OCI-LY3 (cell line): ENCODE measurements at regions not wholly inside any gene's neighbourhood (a gene's known extent, or its start where the extent isn't known, plus 50 kb on each side); places are given as distances from the start of the nearest gene placed in this dataset.

Source experiments
- H2AFZ ChIP-seq: fragments of 200-600, 300-600 bp; shearing (Covaris generic); 2 replicates; pipeline ENCODE4 v1.6.0; 2014; ENCODE audit warnings: antibody characterized with exemption, low read depth, low read length
- H3K27ac ChIP-seq: fragments of 200-600, 300-600 bp; sonication (generic); 2 replicates; pipeline ENCODE4 v1.5.1; 2014; ENCODE audit warnings: mild to moderate bottlenecking, low read length, moderate library complexity, mixed read lengths
- H3K27me3 ChIP-seq: fragments of 200-600, 300-600 bp; sonication (generic); 2 replicates; pipeline ENCODE4 v1.6.1; 2014; ENCODE audit warnings: low read depth, low read length, mixed read lengths
- H3K36me3 ChIP-seq: fragments of 200-600, 300-600 bp; sonication (generic); replicated peaks from 2 replicates; pipeline ENCODE3; 2014; ENCODE audit warnings: low read depth, low read length, mixed read lengths
- H3K4me1 ChIP-seq: fragments of 300-600, 200-600 bp; sonication (generic); 2 replicates; pipeline ENCODE4 v1.6.1; 2014; ENCODE audit warnings: low read length, mixed read lengths
- H3K4me2 ChIP-seq: fragments of 200-600, 300-600 bp; sonication (generic); 2 replicates; pipeline ENCODE4 v1.6.1; 2014; ENCODE audit warnings: low read length, mixed read lengths
- H3K4me3 ChIP-seq: fragments of 300-600, 200-600 bp; sonication (generic); 2 replicates; pipeline ENCODE4 v1.5.1; 2014; ENCODE audit warnings: antibody characterized with exemption, mild to moderate bottlenecking, low read length, moderate library complexity
- H3K79me2 ChIP-seq: fragments of 300-600, 200-600 bp; shearing (Covaris generic); 2 replicates; pipeline ENCODE4 v1.6.1; 2014; ENCODE audit warnings: mild to moderate bottlenecking, low read length, mixed read lengths
- H3K9ac ChIP-seq: fragments of 300-600, 200-600 bp; shearing (Covaris generic); 2 replicates; pipeline ENCODE4 v1.6.0; 2014; ENCODE audit warnings: mild to moderate bottlenecking, low read length, moderate library complexity
- H3K9me3 ChIP-seq: fragments of 200-600, 300-600 bp; shearing (Covaris generic); 2 replicates; pipeline ENCODE4 v1.6.1; 2014; ENCODE audit warnings: low read length, mixed read lengths; ENCODE audit not compliant: insufficient read depth
- H4K20me1 ChIP-seq: fragments of 200-600, 300-600 bp; sonication (generic); 2 replicates; pipeline ENCODE4 v1.6.1; 2016; ENCODE audit warnings: low read length, mixed read lengths; ENCODE audit not compliant: insufficient read depth
- CTCF ChIP-seq: fragments of 200-600, 300-600 bp; sonication (generic); IDR thresholded peaks from 2 replicates; pipeline ENCODE4 v1.5.1; 2014; ENCODE audit warnings: antibody characterized with exemption, low read length, low read depth
- EZH2phosphoT487 ChIP-seq: fragments of 200-600 bp; shearing (Covaris generic); IDR thresholded peaks from 2 replicates; pipeline ENCODE4 v1.6.1; 2018; ENCODE audit warnings: antibody characterized with exemption, mixed run types, low read depth

GRCh38 chr22:48846200-48846599 is 981.5 kb downstream of the BRD1 start:
- Histone ChIP-seq H3K4me1 (no peaks in the 10 kb centered on the region), H3K27ac (no peak overlapping the region), H3K4me3 (no peak overlapping the region), H3K9me3 (no peaks in the 10 kb centered on the region), H3K36me3 (no peaks in the 10 kb centered on the region), H3K27me3 (no peaks in the 10 kb centered on the region), H3K4me2 (no peak overlapping the region), H3K9ac (no peak overlapping the region), H4K20me1 (no peaks in the 10 kb centered on the region), H3K79me2 (no peaks in the 10 kb centered on the region), H2AFZ (no peak overlapping the region)
- TF ChIP-seq EZH2phosphoT487 = no peak

- Histone ChIP-seq H2AFZ (no peak overlapping the region), H3K4me2 (no peak overlapping the region), H3K79me2 (no peaks in the 10 kb centered on the region), H3K4me3 (no peak overlapping the region), H3K27me3 (no peaks in the 10 kb centered on the region), H3K4me1 (no peaks in the 10 kb centered on the region), H3K36me3 (no peaks in the 10 kb centered on the region), H3K27ac (no peak overlapping the region), H4K20me1 (no peaks in the 10 kb centered on the region), H3K9me3 (no peaks in the 10 kb centered on the region), H3K9ac (no peak overlapping the region)
- TF ChIP-seq EZH2phosphoT487 (no peak), CTCF (no peak)
Observed at GRCh38 chr22:48845356-48845936, 982.2 kb downstream of the BRD1 start.

GRCh38 chr22:48844056-48844675 is 983.5 kb downstream of the BRD1 start:
- Histone ChIP-seq H3K27me3 (no peaks in the 10 kb centered on the region), H3K9ac (no peak overlapping the region), H3K4me3 (no peak overlapping the region), H2AFZ (no peak overlapping the region), H3K79me2 (no peaks in the 10 kb centered on the region), H3K36me3 (no peaks in the 10 kb centered on the region), H3K27ac (no peak overlapping the region), H3K4me1 (no peaks in the 10 kb centered on the region), H3K9me3 (no peaks in the 10 kb centered on the region), H4K20me1 (no peaks in the 10 kb centered on the region), H3K4me2 (no peak overlapping the region)
- no peak for TF ChIP-seq CTCF
- TF ChIP-seq EZH2phosphoT487 = no peak

GRCh38 chr22:48843640-48844039 is 984.0 kb downstream of the BRD1 start:
- Histone ChIP-seq H3K27me3 (no peaks in the 10 kb centered on the region), H3K4me1 (no peaks in the 10 kb centered on the region), H3K9me3 (no peaks in the 10 kb centered on the region), H3K4me2 (no peak overlapping the region), H3K27ac (no peak overlapping the region), H3K79me2 (no peaks in the 10 kb centered on the region), H4K20me1 (no peaks in the 10 kb centered on the region), H3K9ac (no peak overlapping the region), H3K36me3 (no peaks in the 10 kb centered on the region), H3K4me3 (no peak overlapping the region), H2AFZ (no peak overlapping the region)
- TF ChIP-seq EZH2phosphoT487 = no peak
- TF ChIP-seq CTCF = no peak
